Panc1 (cell line): ENCODE measurements at regions not wholly inside any gene's neighbourhood (a gene's known extent, or its start where the extent isn't known, plus 50 kb on each side); places are given as distances from the start of the nearest gene placed in this dataset.

Source experiments
- CTCF ChIP-seq: fragments of 450-650 bp; IDR thresholded peaks from 2 replicates; pipeline ENCODE4 v1.5.1; 2017; ENCODE audit warnings: mild to moderate bottlenecking
- POLR2AphosphoS5 ChIP-seq: IDR thresholded peaks from 2 replicates; pipeline ENCODE4 v1.6.1; 2012; ENCODE audit warnings: mild to moderate bottlenecking, low read depth, low read length, moderate library complexity
- REST ChIP-seq, 2 experiments: IDR thresholded peaks; 2 replicates each; pipeline ENCODE4 v1.6.1; 2011 to 2012; ENCODE audit warnings: low read depth in 2 of 2, control low read depth in 1 of 2, low read length in 1 of 2, mild to moderate bottlenecking in 1 of 2, moderate library complexity in 1 of 2; ENCODE audit not compliant: insufficient read depth in 1 of 2
- TCF7L2 ChIP-seq: IDR thresholded peaks from 2 replicates; pipeline ENCODE4 v1.6.1; 2011; ENCODE audit warnings: mild to moderate bottlenecking, low read depth, low read length, inconsistent platforms

GRCh38 chr12:97666263-97666662, 203.7 kb downstream of the RMST start:
- TF ChIP-seq TCF7L2 (no peak), CTCF (no peak), REST (IDR thresholded peaks at IDR 0.05; ENCODE audit: insufficient read depth in 1 of 2, low read depth in 2 of 2, low read length in 1 of 2) (no peak), POLR2AphosphoS5 (no peak)
